GDM1 (cell line): ENCODE measurements at regions not wholly inside any gene's neighbourhood (a gene's known extent, or its start where the extent isn't known, plus 50 kb on each side); places are given as distances from the start of the nearest gene placed in this dataset.
A peak's percentile ranks its signal among the peaks of the same experiment; 100 is the strongest.

Experiments used
- DNase-seq: peaks from one replicate; lab custom pipeline; 2025; lab: John Stamatoyannopoulos, UW

DNA sequence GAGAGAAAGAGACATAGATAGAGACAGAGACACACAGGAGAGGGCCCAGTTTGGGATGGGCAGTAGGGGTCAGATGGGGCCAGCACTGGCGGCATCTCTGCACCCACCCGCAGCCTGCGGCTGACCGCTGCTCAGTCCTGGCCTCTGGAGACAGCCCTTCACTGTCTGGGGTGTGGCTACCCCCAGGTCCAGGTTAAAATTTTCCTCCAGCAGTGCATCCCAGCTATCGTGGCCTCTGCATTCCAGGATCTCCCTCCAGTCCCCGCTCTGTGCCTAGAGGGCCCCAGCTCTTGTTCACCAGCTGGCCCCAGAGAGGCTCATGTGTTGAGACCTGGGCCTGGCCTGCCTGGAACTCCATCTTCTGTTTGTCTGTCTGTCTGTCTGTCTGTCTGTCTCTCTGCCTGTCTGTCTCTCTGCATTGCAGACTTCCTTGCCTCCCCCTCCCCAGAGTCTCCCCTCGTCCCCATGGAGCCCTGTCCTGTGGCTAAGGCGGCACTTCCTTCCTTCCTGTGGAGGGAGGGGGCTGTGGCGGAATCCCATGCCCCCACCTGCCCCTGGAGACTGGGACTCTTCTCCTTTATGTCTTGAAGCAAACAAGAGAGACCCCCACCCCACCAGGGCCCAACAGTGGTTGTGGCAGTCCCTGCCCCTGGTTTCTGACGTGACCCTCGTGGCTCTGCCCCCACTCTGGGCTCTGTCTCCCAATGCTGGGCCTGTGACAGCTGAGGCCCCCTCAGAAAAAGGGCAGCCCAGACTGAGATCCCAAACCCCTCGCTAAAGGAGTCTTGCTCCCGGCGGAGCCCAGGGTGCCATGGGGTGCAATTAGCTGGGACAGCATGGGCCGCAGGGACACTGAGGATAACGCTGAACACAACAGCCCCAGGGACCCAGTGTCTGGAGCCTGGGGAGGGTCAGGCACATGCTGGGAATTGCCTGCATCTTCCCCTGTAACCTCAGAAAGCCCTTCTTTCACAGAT, 241.8 kb downstream of the NPHP4 start:
- no peak for DNase-seq

DNA sequence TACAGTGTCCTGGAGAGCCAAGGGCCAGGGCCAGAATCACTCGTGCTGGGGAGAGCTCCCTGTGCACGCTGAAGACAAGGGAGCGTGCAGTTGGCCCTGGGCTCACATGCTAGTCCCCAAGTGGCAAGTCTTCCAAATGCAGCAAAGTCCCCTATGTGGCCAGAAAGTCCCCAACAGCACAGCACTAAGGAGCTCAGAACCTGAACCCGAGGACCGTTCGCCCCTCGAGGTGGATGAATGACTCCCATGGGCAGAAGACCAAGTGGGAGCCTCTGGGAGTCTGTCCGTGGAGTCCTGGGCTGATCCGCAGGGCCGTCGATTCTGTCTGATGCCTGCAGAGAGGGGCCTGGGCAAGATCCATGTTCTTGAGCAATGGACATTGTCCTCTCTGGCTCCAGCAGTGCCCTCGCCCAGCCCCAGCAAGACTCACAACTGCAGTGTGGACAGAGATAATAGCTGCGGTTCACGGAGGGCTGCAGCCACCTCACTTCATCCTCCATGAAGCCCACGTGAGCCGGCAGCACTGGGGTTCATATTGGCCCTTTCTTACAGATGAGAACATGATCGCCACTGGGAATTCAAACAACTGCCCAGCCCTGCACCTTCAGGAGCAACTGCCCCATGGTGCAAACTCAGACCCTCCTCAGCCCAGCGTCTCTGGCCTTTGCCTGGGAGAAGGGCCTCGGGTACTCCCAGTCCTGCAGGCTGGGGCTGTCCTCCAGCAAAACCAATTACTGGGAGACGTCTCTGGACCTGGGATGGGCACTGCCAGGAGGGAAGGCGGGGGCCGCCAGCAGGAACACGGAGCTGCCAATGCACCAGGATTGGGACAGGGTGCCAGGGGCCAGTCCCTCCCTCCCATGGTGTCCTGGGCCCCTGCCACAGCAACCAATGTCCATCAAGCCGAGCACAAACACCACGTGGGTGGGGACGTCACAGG, 243.7 kb downstream of the NPHP4 start:
- DNase-seq, result no peak

DNA sequence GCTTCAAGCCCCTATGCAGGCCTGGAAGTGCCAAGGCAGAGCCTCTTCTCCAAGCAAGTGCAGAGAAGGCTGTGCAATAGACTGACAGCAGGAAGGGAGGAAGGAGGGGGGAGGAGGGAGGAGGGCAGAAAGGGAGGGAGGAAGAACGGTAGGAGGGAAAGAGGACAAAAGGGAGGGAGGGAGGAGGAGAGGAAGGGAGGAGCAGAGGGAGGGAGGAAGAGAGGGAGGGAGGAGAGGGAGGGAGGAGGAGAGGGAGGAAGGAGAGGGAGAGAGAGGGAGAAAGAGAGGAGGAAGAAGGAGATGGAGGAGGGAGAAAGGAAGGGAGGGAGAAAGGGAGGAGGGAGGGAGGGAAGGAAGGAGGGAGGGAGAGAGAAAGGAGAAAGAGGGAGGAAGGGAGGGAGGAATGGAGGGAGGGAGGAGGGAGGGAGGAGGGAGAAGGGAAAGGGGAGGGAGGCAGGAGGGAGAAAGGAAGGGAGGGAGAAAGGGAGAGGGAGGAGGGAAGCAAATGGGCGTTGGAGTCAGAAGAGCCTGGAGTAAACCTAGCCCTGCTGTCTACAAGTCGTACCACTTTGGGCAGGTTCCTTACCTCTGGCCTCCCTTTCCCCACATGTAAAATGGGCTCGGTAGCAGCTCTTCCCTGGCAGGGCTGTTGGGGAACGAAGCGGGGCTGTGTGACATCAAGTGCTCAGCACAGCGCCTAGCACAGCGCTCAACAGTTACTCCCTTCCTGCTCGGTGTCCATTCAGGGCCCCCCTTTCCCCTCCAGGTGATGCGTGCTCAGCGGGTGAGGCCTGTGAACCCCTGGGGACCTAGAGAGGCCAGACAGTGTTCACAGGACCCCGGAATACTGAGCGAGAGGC, 244.6 kb downstream of the NPHP4 start:
- DNase-seq, result no peak

DNA sequence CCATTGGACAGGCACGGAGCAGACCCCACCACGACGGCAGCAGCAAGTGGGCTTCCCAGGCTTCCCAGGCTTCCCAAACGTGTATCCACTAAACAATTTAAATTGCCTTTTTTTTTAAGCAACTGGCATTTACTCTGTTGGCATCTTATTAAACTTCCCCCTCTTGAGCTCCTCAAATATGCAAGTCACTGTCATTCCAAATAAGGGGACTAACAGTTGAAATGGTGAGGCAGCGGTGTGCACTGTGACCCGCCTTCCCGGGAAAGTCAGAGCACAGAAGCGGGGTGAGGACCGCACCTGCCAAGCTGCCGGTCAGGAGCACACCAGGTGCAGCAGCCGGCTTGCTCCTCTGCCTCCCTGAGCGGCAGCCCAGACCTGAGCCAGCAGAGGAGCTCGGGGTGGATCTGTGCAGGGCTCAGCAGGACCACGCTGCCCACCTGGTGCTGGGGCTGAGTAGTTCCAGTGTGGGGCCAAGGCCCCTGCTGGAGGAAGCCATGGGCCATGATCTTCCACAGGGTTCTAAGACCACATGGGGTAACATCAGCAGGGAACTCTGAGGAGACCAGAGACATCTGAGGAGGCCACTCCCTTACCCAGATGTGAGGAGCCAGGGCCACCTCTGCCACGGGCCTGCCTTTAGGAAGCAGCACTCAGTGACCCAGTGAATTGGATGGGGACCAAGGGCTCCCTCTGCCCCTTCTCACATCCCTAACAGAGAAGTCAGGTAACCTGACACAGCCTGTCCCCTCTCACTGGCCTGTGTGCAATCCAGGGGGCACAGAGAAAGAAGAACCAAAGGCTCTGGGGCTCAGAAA, 245.4 kb downstream of the NPHP4 start:
- peak; percentile 11 for DNase-seq

DNA sequence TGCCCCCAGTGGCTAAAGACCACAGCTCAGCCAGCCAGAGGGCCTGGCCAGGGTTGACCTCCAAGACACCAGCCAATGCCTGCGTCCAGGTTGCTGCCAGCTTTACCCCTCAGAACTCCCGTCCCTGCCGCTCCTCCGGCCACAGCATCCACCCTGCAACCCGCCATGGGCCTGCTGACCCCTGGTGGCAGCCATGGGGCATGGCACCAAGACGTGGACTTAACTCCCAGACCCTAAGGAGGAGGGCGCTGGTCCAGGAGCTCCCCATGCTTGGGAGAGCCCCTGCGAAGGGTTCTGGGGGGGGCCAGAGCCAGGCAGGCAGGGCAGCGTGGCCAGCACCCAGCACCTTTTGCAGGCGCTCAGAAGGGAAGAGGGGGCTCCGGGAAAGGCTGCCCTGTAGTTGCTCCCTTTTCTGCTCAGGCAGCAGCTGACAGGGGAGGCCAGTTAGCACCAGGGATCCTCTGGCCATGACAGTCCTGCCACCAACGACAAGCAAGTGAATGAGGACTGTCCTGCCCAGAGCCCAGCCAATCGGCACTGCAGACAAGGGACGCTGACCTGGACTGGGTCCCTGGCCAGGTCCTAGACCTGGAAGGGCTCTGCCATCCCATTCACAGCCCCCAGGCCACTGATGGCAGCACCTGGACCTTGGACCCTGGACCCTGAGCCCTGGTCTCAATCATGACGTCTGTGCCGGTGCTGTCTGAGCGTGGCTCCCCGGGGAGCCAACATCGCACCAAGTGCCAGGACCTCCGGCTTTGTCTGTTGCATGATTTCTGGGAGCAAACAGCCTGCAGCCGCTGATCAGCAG, 246.2 kb downstream of the NPHP4 start:
- DNase-seq, result peak; percentile 58

DNA sequence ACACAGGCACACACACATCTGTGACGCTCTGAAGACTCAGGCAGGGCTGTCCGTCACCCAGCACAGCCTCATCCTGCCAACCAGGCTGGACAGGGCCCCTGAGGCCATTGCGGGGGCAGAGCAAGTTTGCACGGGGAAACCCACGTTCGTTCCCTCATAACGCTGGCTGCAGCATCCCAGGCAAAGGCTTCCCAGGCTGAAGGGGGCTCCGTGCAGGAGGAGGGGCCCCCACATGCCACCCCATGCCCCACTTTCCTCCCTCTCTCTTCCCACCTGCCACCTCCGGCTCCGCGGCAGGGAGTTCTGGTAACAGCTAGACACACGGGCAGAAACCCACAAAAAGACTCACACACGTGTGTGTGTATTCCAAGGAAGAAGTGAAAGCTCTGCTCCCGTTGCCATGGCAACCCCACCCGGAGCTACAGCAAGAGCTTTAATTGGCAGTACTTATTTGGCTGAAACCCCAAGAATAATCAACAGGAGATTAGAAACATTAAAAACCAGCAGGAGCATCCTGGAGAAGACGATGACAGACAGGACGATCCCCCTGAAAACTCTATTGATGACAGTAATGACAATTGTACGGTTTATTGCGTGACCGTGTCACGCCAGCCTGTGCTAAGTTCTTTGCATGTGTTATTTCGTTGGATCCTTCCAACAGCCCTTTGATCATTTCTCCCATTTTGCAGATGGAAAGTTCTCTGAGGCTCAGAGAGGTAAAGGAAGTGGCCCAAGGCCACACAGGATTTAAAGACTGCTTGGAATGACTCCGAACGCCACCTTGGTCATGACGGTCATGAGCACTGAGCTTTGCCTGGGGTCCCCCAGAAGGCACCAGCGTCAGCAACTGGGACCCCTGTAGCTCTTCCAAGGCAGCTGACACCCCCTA, 247.1 kb downstream of the NPHP4 start:
- no peak for DNase-seq

DNA sequence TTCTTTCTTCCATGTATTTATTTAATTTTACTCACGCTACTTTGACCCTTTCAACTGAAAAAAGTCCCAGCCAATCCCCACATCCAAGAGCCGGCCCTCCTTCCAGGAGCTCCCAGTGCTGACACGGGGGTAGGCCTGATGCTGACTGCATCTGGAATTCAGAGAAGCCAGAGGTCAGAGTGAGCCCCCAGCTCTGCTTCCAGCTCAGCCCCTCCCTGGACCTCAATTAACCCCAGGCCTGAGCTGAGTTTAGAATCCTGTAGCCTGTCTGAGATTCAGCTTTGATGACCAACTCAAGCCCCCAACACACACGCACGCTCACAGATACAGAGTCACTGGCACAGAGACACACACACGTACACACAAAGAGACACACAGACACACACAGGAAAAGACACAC, 247.9 kb downstream of the NPHP4 start:
- no peak for DNase-seq

DNA sequence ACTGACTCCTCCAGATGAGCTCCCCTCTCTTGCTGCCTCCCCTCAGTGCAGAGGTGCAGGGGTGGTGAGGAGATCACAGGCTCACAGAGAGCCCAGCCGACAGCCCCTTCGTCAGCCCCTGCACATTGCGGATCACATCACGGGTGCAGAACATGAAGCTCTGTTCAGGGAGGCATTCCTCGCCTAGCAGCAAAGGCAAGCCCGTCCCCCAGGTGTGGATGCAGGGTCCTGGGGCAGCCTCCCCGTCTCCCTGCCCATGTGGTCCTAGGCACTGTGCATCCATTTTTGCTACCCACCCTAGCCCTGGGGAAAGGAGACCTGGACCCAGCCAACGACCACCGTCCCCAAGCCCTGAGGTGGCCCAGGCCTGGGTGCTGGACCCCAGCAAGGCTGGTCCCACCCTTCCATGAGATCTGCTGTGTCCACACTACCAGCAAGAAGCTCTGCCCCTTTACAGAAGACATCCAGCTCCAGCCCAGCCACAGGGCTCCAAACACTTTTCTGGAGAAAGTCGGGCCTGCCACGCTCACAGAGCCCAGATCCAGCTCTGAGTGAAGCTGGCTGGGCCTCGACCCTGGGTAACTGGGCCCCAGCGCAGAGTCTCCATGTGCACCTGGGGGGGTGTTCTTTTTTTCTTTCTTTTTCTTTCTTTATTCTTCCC, 248.7 kb downstream of the NPHP4 start:
- DNase-seq, result no peak

DNA sequence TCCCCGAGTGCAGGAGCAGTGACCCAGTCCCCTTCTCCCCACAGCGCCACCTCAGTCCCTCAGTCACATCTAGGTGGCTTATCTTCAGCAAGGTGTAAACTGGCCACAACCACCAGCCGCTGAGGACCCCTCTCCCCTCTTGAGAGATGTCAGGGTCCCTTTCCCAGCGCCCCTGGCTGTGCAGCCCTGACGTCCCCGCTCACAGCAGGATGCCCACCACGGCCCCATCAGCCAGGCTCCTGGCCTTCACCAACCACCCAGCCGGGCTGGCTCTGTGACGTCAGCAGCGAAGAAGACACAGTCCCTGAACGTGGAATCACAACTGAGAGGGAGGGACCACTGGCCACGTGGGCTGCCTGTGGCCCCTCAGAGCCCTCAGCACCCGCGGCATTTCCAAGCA, 249.4 kb downstream of the NPHP4 start:
- DNase-seq, result no peak

DNA sequence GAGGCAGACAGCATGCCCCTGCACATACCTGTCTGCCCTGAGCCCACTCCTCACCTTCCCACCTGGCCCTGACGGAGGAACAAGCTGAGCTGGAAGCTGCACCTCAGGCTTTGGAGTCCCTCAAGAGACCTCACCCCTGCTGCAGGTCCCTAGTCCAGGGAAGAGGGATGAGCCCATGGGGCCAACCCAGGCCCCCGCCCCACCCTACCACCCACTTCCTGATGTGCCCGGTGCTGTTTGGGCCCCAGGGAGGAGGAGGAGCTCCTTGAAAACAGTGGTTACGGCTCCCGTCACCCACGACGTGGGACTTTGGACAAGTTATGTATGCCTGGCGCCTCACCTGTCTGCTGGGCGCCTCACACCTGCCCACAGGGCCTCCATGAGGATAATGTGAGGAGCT, 250.2 kb downstream of the NPHP4 start:
- DNase-seq, result no peak

DNA sequence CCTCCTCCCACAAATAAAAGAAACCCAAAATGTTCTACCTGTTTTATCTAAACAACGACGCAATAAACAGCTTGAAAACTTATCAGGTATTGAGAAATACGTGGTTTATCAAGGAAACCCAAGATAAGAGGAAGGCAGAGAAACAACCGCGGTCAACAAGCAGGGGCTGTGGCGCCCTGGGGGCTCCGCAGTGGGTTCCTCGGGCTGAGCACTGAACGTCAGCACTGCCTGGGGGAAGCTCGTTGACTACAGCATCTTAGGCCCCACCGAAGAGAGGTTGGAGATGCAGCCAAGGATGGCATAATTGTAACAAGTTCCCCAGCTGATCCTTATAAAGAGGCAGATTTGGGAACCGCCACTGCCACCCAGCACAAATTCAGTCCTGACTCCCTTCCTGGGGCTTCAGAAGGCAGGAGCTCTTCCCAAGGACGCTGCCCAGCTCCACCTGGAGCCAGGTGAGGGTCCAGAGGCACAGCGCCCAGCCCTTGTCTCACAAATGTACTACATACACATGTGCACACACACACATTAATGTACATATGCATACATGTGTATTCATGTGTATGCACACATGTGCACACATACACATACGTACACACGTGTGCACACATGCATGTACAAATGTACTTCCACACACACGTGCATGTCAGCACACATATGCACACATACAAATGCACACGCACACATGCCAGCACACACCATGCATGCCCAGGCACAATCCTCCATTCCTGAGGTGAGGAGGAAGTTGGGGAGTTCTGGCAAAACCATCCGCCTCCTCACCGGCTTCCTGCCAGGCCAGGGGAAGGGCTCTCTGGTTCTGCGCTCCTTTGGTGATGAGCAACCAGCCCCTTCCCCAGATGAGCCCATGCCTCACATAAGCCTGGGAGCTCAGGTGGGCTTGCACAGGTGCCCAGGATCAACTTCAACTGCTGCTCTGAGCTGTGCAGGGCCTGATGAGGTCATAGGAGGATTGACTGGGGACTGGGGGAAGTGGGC, 251.1 kb downstream of the NPHP4 start:
- no peak for DNase-seq

DNA sequence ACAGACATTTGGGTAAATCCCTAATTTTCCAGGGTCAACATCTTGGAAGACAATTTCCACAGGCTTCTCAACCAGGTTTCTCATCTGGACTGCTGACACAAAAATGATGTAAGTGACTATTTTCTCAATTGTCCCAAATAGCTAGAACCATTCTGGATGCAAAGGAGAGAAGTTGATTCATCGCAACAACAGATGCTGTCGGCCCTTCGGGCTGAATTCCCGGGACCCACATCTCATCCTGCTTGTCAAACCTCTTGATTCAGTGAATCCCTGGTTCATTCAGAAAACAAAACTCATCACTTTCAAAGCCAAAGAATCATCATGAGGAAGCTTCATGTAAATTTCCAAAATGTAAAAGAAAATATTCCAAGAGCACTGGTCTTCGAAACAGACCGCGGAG, 251.8 kb downstream of the NPHP4 start:
- no peak for DNase-seq

DNA sequence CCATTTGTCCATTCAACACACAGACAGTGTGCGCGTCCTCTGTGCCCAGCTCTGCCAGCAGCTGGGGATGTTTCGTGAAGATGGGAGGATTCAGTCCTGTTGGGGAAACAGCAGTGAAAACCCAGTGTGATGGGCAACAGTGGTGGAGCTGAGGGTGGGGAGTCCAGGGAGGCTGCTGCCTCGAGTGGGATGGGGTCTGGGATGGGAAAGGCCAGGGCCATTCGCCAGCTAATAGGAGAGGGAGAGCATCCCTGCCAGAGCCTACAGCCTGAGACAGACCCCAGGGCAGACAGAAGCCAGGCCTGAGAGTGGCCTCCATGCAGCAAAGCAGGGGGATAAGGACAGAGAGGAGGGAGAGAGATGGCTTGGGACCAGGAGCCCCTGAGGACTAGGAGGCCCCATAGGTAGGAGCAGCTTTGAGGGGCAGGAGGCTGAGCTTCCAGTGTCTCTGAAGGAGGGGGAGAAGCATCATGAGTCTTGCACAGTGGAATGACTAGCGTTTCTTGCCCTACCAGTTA, 252.6 kb downstream of the NPHP4 start:
- DNase-seq, result no peak

DNA sequence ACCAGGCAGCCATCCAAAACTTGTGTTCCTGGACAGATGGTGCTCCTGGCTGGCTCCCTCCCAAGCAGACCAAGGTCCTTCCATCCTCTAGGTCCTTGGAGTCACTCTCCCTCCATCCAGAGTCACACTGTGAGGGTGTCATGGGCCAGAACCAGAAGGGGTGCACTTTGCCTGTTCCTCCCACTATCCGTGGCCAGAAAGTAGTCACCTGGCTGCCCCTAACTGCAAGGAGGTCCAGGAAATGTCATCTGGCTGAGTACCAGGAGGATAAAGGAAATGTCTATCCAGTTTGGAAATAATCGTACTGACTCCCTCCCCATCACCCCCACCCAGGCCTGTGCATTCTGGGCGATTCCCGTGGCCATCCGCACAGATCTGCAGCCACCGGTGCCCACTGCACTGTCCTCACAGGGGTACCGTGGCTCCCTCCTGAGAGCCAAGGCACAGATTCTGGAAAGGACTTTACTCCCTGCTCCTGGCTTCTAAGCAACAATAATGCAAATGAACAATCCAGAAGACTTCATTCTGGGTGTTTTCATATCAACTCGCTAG, 253.2 kb downstream of the NPHP4 start:
- no peak for DNase-seq

DNA sequence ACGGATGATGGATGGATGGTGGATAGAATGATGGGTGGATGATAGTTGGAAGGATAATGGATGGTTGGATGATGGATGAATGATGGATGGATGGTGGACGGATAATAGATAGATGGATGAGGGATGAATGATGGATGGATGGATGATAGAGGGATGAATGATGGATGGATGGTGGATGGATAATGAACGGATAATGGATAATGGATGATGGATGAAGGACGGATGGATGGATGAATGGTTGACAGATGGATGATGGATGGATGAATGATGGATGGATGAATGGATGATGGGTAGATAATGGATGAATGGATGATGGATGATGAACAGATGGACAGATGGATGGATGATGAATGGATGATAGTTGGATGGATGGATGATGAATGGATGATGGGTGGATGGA, 255.1 kb downstream of the NPHP4 start:
- no peak for DNase-seq

DNA sequence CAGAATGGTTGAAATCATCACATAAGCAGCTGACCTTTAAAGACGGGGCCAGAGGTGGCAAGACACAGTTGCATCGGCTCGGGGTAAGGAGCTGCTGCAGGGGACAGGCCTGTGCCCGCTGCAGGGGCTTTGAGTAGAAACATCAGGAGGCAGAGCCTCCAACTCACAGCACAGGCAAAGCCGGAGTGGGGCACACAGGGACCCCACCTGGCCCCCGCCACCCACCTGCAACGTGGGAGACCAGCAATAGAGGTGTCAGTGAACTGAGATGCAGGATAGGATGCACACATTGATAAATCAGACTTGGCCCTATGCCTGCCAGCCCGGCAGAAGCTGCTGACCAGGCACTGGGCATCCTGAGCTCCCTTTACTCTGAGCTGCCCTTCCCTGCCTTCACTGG, 257.2 kb downstream of the NPHP4 start:
- no peak for DNase-seq

DNA sequence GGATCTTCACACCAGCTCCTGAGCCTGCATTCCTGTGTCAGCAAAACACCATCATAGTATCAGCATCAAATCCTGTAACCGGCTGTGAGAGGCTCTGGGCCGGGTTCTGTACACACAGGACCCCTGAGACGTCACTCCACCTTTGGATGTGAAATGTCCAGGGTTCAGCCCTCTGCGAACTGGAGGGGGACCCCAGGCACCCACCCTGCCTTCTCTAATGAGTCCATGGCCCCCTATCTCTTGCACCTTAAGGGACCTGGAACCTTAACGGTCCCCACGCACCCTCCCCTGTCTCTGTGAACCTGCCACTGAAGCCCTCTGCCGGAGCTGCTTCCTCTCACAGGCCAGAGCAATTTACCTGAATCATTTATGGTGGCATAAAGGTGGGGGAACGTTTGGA, 257.8 kb downstream of the NPHP4 start:
- no peak for DNase-seq
